Activated CD8-positive, alpha-beta T cell treated with anti-CD3 and anti-CD28 coated beads for 36 hours (primary cell): ENCODE measurements at regions not wholly inside any gene's neighbourhood (a gene's known extent, or its start where the extent isn't known, plus 50 kb on each side); places are given as distances from the start of the nearest gene placed in this dataset.

Source experiments
- ATAC-seq: fragments of 200-7000 bp; cut with Tn5 transposase; one replicate; pipeline ENCODE4 v1.10.0; 2021; ENCODE audit warnings: mild to moderate bottlenecking, moderate library complexity
- CTCF ChIA-PET: fragments of 350-600 bp; sonication (Branson Sonifier 250); formaldehyde crosslinking; loops from one replicate; lab custom pipeline; 2021; ENCODE audit warnings: antibody characterized with exemption; lab: Charles Lee
- POLR2A ChIA-PET: fragments of 350-600 bp; sonication (Branson Sonifier 250); formaldehyde crosslinking; loops from one replicate; lab custom pipeline; 2021; ENCODE audit warnings: antibody characterized with exemption; lab: Charles Lee
- DNase-seq: peaks from one replicate; pipeline ENCODE4 v3.0.0-alpha.2; 2020
- H3K27ac Mint-ChIP-seq: one replicate; pipeline ENCODE4 v1.8.0; 2021; ENCODE audit warnings: mild to moderate bottlenecking, mixed read lengths
- H3K27me3 Mint-ChIP-seq: one replicate; pipeline ENCODE4 v1.8.0; 2021; ENCODE audit warnings: mixed read lengths
- H3K36me3 Mint-ChIP-seq: one replicate; pipeline ENCODE4 v1.8.0; 2021; ENCODE audit warnings: low read depth, mixed read lengths
- H3K4me1 Mint-ChIP-seq: one replicate; pipeline ENCODE4 v1.8.0; 2021; ENCODE audit warnings: low read depth, mixed read lengths
- H3K4me3 Mint-ChIP-seq: one replicate; pipeline ENCODE4 v1.8.0; 2021; ENCODE audit warnings: mild to moderate bottlenecking, moderate library complexity, mixed read lengths
- H3K9me3 Mint-ChIP-seq: one replicate; pipeline ENCODE4 v1.8.0; 2021; ENCODE audit warnings: mixed read lengths
- intact Hi-C: fragments of 100-400 bp; cut with micrococcal nuclease; formaldehyde crosslinking; loops from one replicate; pipeline ENCODE4 v1.10.0; 2022
- TF ChIP-seq, protein P1 (sequence below): fragments of 200-600 bp; IDR thresholded peaks from one replicate; pipeline ENCODE4 v1.8.0; 2022; ENCODE audit warnings: antibody characterized with exemption, mild to moderate bottlenecking

DNA sequence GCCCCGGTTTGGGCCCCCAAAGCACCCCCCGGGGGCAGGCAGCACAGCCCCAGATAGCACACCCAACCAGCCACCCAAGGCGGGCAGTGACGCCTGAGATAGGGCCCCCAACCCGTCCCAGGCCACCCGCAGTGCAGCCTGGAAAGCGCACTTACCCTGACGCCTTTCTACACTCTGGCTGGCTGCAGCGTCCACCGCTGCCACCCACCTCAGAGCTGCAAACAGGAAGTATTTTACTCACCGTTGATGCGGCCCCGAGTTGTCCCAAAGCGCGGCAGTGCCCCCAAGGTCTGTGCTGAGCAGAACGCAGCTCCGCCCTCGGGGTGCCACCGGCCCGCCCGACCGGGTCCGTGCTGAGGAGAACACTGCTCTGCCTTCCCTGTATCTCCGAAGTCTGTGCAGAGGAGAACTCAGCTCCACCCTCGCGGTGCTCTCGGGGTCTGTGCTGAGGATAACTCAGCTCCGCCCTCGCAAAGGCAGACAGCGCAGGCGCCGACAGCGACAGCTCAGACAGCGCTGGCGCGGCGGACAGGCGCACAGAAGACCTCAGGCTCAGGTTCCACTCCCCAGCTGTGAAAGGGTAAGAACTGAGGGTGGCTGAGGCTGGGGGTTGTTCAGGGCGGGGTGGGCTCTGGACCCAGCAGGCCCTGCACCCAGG, 786.9 kb downstream of the CDY1 start:
- CTCF ChIA-PET: no interaction called here
- intact Hi-C loops: no loop called here
- no peak for ATAC-seq
- Mint-ChIP-seq H3K27me3 (no peaks in the 10 kb centered on the region), H3K4me3 (no peak overlapping the region), H3K27ac (no peak overlapping the region), H3K4me1 (no peaks in the 10 kb centered on the region), H3K36me3 (no peaks in the 10 kb centered on the region), H3K9me3 (peaks cover 2% of the 10 kb centered on the region)
- POLR2A ChIA-PET: no interaction called here
- no peak for DNase-seq
- TF ChIP-seq, protein P1, sequence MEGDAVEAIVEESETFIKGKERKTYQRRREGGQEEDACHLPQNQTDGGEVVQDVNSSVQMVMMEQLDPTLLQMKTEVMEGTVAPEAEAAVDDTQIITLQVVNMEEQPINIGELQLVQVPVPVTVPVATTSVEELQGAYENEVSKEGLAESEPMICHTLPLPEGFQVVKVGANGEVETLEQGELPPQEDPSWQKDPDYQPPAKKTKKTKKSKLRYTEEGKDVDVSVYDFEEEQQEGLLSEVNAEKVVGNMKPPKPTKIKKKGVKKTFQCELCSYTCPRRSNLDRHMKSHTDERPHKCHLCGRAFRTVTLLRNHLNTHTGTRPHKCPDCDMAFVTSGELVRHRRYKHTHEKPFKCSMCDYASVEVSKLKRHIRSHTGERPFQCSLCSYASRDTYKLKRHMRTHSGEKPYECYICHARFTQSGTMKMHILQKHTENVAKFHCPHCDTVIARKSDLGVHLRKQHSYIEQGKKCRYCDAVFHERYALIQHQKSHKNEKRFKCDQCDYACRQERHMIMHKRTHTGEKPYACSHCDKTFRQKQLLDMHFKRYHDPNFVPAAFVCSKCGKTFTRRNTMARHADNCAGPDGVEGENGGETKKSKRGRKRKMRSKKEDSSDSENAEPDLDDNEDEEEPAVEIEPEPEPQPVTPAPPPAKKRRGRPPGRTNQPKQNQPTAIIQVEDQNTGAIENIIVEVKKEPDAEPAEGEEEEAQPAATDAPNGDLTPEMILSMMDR: no peak

DNA sequence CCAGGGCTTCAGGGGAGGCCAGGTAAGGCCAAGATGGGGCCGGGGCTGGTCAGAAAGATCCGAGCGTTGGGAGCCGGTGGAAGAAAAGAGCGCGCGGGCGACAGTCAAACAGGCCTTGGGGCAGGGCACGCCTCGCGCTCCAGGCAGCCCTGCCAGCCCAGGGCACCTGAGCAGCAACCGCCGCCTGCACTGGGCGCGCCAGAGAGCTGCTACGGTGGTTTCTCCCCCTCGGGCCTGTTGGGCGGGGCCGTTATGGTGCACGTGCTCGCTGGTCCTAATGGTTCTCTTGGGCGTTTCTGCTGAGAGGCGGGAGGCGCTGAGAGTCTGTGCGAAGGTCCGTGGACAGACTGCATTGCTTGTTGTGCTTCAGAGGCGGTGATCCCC, 787.4 kb downstream of the CDY1 start:
- no peaks in the 10 kb centered on the region for H3K27me3 Mint-ChIP-seq
- H3K9me3 Mint-ChIP-seq: peaks cover 2% of the 10 kb centered on the region
- intact Hi-C loops: no loop called here
- no peaks in the 10 kb centered on the region for H3K36me3 Mint-ChIP-seq
- ChIA-PET CTCF (no interaction called here), POLR2A (no interaction called here)
- H3K4me3 Mint-ChIP-seq: no peak overlapping the region
- ATAC-seq: no peak
- no peak for DNase-seq
- no peaks in the 10 kb centered on the region for H3K4me1 Mint-ChIP-seq
- no peak overlapping the region for H3K27ac Mint-ChIP-seq
- TF ChIP-seq, protein P1: no peak
